ENCODE measurements at regions not wholly inside any gene's neighbourhood (a gene's known extent, or its start where the extent isn't known, plus 50 kb on each side); places are given as distances from the start of the nearest gene placed in this dataset.

DNA sequence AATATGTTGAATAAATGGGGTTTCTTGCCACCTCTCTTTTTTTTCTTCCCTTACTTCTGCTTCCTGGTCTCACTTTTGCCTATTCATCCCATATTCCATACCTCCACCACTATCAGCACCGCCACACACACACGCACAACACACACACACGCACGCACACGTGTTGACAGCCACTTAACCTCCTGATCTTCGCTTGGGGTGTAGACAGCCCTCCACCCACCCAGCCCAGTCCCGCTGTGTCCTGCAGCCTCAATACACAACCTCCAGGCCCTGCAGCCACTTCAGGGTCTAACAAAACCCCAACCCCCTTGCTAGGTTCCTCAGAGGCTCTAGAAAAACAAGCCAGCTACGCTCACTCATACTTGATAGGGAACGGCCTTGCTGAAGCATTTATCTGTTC lies 72.3 kb downstream of the LINC00237 start:
- no peak for DNase-seq

DNA sequence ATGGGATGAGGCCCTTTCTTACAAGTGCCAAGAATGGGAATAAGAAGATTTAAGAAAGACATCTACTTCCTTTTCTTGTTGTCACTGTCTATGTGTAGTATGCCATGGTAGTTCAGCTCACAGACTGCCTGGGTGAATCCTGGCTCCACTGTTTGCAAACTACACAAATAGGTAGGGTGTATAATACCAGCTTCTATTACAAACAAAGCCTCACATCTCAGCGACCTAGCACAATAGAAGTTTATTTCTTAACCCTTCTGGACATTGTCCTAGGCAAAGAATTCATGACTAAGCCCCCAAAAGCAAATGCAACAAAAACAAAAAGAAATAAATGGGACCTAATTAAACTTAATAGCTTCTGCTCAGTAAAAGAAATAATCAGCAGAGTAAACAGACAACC lies 74.5 kb downstream of the LINC00237 start:
- no peak for DNase-seq

DNA sequence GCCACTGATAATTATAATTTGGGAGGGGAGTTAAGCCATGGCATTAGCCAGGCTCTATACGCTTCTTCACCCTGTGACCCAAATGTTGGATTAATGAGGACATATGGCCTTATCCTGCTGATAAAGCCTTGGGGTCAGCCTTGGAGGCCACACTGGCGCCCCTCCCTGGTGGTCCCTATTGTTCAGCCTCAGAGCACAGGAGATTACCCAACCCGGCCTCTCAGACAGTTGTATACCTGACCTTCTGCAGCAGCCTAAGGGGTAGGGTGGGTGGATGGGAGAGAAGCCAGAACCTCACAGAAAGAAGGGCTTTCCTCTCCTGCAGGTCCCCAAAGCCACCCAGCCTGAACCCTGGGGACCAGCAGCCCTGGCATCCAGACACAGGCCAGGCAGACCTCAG lies 76.8 kb downstream of the LINC00237 start:
- no peak for DNase-seq

DNA sequence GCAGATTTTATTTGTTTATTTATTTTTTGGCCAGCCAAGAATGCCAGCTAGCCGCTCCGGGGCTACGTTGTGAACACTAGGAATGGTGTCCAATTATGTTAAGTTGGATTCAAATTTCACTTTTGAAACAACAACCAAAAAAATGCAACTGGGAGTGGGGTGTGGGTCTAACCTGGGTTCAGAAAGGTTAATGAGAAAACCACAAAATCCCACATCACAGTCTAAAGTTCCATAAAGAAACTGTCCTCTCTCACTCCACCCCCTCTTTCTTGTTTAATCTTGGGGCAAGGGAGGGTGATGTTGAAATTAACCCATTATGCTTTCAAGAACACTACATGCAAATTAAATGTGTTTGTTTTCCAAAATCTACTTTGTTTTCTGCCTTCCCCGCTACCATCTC lies 77.2 kb downstream of the LINC00237 start:
- no peak for DNase-seq

DNA sequence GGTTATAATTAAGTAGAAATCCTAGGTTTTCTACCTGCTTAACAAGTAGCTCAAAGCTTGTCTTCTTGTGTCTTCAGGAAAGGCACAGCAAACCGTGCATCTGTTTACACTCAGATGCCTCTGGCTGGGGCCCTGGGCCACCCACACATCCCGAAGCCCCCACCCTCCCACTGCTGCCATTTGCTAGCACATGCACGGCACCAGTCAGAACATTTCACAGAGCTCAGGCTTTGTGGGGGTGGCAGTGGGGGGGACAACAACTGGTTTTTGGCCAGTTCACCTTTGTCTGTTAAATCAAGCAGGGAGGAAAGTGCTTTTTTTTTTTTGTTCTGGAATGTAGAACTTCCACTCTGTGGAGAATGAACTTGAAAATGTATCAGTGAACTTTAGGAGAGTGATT lies 77.7 kb downstream of the LINC00237 start:
- no peak for DNase-seq

DNA sequence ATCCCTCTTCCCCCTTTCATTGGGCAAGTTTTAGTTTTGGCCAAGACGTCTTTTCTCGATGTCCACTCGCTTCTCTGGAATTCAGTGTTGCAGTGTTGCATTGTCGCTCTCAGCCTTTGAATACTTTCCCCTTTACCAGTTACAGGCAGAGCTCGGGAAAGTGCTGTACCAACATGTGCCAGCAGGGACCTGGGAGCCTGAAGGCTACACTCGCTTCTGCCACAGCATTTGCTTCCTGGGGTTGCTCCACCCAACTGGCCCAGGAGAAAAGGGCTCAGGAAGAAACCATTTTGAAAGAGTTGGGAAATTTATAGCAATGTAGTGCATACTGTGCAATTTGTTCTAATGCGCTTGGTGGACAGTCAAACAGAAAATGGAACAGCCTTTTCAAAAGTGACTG lies 78.6 kb downstream of the LINC00237 start:
- DNase-seq = peak; percentile 1

DNA sequence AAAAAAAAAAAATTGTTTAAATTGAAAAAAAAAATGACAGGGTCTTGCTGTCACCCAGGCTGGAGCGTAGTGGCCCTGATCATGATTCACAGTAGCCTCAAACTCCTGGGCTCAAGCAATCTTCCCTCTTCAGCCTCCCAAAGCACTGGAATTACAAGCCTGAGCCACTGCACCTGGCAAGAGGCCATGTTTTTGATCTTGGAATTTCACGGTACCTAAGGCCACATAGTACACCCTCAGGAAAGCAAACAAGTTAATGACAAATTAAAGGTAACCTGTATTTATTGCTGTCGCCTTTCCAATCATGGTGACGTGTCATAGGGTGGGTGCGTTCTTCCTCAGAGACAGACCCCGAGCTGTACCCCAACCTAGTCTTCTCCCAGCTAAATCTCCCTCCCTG lies 79.2 kb downstream of the LINC00237 start:
- no peak for DNase-seq

DNA sequence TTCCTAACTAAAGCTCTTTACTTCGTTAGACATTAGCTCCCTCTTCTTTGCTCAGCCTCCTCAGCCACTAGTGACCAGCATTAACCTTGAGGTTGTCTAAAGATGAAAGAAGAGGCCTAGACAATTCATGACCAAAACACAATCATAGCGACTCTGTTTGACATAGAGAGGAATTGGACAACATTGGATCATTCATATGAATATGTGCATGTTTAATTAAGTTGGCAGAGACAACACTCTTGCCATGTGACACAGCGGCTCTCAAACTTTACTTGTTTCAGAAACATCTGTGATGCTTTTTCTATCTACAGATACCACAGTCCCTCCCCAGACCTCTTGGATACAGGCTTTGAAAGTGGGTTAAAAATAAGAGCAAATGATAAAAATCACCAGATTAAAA lies 81.7 kb downstream of the LINC00237 start:
- no peak for DNase-seq

DNA sequence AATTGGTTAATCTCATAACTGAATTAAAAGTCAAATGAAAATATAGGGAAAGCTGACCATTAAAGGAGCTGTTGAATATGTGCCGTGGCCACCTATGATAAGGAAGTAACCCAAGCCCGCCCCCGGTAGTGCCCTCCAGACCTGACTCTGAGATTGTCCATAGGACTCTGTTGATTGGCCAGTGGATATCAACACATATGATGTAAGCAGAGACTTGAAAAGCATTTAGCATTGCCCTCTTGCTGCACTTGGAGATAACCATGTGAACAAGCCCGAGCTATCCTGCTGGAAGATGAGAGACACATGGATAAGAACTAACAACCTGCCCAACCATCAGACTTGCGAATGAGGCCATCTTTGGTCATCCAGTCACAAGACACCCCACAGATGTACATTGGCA lies 83.2 kb downstream of the LINC00237 start:
- DNase-seq = no peak

DNA sequence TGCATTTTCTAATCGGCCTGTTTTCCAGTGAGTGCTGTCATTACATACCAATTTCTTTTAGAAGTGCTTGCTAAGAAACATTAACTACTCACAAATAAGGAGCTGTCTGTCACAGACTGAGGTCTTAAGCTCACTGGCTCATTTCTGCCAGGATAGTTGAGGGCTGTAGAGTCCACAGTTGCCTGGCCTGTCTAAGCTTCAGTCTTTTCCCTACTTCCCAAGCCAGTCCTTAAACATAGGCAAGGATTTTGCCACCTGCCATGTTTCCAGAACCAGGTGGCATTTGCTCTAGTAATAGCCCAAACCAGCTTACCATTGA lies 84.7 kb downstream of the LINC00237 start:
- no peak for DNase-seq

DNA sequence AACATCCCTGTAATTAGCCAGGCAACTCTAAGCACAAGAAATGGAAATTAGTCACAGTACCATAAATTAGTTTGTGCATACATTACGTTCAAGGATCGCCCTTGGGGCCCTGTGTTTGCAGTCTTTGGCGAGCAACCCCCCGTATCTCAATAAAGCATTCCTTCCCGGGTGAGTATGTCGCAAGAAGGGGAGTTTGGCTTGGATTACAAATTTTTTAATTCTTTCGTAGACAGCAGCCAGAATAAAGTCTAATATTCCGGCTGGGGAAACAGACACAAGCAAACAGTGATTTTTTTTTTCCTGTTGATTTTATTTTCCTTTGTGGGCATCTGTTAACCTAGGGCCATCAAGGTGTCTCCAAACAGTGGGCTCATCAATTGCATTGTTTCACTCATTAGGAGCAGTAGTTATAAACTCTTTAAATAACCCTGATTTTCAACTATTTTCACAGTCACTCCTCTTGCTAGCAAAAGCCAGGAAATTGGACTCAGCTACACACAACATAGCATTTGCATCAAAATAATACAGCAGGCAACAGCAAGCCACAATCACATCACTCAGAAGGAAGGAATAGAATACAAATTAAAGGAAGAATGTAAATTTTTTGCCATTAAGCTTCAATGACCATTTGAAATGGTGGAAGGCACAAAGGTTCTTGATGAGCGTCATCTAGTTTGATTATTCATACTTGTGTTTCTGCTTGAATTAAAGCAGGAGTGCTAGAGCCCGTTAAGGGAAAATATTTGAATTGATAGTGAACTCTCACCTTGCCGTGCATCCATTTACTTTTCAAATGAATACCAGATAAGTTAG lies 85.3 kb downstream of the LINC00237 start:
- no peak for DNase-seq

DNA sequence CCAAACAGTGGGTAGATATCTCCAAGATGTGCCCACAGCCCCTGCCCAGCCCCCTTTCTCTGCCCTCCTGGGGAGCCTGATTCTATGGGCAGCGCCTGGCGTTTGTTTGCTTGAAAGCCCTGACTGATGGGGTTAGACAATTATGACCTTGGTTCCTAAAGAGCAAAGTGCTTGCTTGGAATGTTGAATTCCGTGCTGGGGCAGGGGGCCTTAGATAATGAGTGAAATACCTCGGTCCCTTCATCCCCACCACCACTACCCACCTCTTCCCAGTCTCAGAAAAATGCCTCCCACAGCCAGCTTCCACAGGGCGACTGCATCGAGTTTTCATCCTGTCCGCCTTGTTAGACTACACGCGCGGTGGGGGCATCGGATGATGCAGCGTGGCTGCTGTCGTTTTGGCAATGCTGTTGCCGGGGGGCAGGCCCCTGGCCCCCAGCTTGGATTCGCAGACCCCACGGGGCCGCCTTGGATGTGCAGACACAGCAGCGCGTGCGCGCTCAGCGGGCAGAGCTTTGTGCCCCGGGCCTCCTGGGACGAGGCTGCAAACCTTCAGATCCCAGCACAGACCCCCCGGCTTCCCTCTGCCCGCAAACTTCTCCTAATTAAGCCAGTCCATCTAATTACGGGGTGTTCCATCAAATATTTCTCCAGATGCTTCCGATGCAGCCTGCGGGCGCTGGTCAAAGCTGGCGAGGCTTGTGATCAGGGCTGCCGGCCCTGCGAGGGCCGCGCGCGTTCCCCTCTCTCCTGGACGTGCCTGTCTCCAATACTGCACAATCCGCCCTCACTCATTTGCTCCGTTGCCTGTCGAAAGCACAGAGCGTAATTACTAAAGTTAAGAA lies 86.1 kb downstream of the LINC00237 start:
- no peak for DNase-seq

DNA sequence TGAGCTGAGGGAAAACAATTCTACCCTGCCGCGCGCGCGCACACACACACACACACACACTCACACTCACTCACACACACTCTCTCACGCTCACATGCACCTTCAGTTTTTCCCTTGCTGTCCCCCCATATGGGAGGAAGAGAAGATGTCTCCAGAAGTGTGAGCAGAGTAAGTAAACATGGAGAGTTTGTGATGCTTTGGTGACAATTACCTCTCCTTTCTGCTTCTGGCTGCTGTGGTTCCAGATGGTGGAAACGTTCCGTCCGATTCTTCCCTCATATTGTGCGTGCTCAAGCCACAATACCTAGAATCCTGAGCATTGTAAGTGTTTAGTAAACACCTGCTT lies 86.7 kb downstream of the LINC00237 start:
- no peak for DNase-seq

DNA sequence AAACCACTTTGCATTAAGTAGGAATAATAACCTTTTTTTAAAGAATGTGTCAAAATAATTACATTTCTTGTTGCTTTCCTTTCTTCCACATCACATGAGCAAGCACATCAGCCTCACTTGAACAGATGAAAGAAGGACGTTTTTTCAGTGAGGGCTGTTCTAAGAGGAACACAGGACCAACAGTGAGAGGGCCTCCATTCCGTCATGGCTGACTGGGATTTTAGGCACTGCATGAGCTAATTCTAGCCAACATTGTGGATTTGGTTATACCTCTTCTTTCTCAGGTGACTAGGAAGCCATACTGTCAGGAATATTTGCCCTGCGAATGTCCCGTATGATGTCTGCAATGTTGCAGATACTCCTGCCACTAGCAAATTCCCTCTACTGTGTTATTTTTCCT lies 87.6 kb downstream of the LINC00237 start:
- no peak for DNase-seq

DNA sequence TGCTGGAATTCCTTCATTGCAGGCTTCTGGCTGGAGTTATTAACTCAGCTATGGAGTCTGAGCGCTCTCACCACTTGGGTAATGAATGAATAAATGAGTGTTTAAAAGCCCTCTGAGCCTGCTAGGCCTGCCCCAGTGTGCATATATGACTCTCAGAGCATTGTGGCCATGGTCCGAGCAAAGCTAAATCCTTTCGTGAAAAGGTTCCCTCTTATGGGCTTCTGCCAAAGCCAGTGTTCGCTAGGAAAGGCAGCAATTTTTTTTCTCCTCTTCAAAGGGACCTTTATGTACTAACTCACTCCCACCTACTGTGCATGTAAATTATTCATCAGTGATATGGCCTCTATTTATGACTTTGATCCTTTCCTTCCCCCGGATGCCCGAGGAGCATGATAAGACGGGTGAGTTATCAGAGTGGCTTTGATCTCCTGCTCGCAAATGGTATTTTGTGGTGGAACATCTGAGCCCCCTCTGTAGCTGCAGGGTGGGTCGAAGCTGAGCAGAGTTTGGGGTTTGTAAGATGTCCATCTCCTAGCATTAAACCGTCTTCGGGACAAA lies 88.6 kb downstream of the LINC00237 start:
- no peak for DNase-seq

DNA sequence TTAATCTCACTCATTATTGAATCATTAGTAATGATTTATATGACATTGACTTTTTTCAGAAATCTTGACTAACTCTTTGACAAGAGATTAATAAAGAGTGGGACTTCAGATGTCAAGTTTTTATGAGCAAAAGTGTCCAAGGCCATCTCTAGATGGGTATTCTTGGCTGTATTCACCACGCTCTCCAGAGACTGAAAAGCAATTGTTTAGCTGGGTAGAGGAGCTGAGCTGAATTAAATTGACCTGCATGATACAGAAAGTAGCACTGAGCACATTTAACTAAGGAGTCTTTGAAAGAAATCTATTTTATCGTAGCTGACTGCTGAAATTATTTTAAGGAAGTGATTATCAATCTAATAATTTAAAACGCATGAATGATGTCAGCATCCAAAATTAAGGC lies 89.4 kb downstream of the LINC00237 start:
- no peak for DNase-seq

DNA sequence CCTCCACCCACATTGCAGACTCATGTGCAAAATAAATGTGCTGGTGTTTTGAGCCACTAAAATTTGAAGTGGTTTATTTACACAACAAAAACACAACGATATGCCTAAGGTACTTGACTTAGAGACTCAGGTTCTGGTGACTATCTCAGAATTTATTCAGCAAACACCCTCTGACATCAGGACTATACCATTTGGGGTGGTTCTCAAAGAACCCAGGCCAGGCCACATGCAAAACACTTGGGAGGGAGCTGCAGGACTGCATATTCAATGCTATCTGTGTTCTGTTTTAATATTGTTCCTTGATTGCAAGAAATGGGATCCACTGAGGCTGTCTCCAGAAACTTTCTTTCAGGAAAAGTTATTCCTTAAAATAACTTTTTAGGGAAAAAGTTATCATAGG lies 91.6 kb downstream of the LINC00237 start:
- no peak for DNase-seq

DNA sequence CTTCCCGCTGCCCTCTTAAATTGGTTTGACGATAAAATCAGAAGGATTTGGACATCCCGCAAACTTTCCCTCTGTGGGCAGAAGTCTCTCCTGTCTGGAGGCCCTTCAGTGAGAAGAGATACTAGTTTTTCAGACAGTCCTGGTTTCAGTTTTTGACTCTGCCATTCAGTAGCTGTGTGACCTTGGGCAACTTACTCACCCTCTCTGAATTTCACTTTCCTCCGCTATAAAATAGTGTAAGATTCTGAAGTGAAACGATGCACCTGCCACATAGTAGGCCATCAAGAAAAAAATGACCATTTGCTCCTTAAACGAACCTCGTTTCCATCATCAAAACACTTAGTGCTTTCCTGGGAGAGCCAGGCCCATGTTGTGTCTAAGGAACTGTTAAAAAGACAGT lies 97.2 kb downstream of the LINC00237 start:
- no peak for DNase-seq

DNA sequence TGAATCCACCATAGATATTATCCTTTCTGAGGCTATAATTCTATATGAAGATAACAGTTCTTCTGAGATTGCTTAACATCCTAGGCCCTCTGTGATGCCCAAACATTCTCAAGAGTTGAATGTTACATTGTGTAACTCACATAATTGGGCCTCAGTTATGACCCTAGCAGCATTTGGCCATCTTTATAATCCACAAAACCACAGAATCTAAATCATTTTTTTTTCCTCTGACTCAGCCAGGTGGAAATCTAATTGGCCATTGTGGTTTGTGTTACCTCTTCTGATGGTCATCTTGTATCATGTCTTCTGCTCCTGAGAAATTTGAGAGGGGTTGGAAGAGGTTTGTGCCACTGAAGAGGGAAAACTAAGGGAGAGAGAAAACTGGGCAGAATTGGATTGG lies 99.5 kb downstream of the LINC00237 start:
- no peak for DNase-seq

DNA sequence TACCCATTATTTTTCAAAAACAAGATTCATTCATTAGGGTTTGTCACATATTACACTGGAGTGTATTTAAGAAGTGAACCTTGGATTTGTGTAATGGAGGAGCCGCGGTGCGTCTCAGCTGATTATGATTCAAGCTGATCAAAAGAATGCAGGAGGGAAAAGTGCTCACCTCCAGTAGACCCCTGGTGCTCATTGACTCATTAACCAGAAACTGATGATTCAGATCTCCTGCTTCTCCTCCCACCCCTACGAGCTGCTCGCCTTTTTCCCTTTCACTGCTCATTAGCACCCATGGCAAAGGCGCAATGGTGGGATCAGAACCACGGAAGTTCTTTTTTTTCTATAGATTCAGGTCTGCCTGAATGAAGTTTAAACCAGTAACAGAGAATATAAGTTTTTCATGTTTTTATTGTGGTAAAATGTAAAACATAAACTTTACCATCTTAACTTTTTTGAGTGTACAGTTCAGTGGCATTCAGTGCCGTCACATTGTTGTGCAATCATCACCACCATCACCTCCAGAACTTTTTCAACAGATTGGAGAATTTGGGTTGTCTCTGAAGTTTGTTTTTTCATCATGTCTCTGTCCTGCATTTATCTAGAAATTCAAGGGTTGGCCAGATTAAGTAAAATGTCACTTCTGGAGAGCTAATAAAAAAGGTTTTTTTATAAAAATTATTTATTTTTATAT lies 101.6 kb downstream of the LINC00237 start:
- DNase-seq = no peak

DNA sequence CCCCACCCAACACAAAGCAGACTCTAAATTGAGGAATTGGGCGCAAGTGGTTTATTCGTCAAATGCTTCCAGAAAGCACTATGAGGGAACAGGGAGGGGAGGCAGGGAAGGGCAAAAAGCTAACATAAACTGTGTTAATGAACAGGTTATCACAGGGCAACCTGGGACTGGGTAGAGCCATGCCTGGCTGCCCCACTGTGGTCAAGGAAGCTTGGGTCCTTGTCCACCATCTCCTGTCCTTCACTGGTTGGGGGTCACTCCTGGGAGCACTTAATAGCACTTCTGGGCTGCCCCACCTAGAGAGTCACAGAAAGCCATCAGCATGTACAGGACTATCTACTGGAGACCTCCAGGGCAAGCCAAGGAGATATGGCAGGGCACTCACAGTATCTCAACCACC lies 102.3 kb downstream of the LINC00237 start:
- DNase-seq = no peak

DNA sequence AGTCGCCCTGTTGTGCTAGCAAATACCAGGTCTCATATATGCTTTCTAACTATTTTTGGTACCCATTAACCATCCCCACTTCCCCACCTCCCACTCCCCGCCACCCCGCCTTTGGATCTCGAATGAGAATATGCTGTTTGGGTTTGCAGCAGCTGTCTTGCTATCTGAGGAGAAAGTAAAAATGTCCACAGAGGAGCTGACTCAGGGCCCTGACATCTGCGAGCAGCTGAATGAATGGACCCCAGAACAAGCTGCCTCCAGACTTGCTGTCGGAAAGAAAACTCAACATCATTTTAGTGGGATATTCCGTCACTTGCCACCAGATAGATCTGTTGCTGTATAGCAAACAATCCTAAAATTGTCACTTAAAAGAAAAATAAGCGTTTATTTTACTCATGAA lies 103.7 kb downstream of the LINC00237 start:
- DNase-seq = no peak

DNA sequence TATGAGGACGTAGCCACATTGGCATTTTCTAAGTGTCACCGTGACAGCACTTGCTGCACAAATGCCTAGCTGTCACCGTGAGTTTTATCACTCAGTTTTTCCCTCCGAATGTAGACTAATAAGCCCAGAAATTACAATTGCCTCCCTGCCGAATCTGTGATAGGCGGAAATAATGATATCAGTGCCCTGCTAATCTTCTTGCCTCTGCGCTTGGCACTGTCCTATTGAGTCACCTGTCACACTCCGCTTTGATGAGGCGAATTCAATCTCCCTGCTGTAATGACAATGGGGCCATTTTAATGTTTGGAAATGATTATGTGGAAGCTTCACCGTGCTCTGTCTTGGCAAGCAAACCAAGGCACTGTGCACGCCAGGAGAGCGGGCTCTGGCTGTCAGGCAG lies 112.8 kb downstream of the LINC00237 start:
- no peak for DNase-seq
